ENCODE measurements at regions not wholly inside any gene's neighbourhood (a gene's known extent, or its start where the extent isn't known, plus 50 kb on each side); places are given as distances from the start of the nearest gene placed in this dataset.

GRCh38 chr5:126014676-126015075 is 408.5 kb upstream of the GRAMD2B start:
- TF ChIP-seq POLR2A (IDR thresholded peaks at IDR 0.05) (no peak), CTCF (IDR thresholded peaks at IDR 0.05) (no peak)
